Colonic mucosa (tissue), 4 donors: ENCODE measurements at regions not wholly inside any gene's neighbourhood (a gene's known extent, or its start where the extent isn't known, plus 50 kb on each side); places are given as distances from the start of the nearest gene placed in this dataset.

Experiments
- DNase-seq: peaks from one replicate; pipeline ENCODE4 v3.0.0-alpha.2; 2020
- H3K27ac ChIP-seq: fragments of 200-600 bp; one replicate; pipeline ENCODE4 v1.8.0; 2021
- H3K27me3 ChIP-seq: fragments of 200-600 bp; one replicate; pipeline ENCODE4 v1.8.0; 2021
- H3K36me3 ChIP-seq: fragments of 200-600 bp; one replicate; pipeline ENCODE4 v1.8.0; 2021
- H3K4me1 ChIP-seq: fragments of 200-600 bp; one replicate; pipeline ENCODE4 v1.8.0; 2021; ENCODE audit warnings: mild to moderate bottlenecking
- H3K4me3 ChIP-seq: fragments of 200-600 bp; one replicate; pipeline ENCODE4 v1.8.0; 2021
- H3K9ac ChIP-seq, 2 donors: one replicate each; pipeline ENCODE4 v1.7.0; 2013; ENCODE audit warnings: control low read depth in 2 of 2, low read depth in 2 of 2, low read length in 2 of 2
- H3K9me3 ChIP-seq: fragments of 200-600 bp; one replicate; pipeline ENCODE4 v1.8.0; 2021
- CTCF ChIP-seq: fragments of 200-600 bp; IDR thresholded peaks from one replicate; pipeline ENCODE4 v1.8.0; 2022; ENCODE audit warnings: antibody characterized with exemption, mild to moderate bottlenecking
- intact Hi-C: fragments of 100-400 bp; cut with DNase I; formaldehyde crosslinking; loops from one replicate; pipeline ENCODE4 v1.14.1; 2022
- donor health status: healthy.
- donor health status: DM: no; HTN: no; CAD: no.
- donor health status: DM: no; HTN: no; CAD: no.

- Histone ChIP-seq H3K36me3 (no peaks in the 10 kb centered on the region), H3K9me3 (no peaks in the 10 kb centered on the region), H3K9ac (no peak overlapping the region), H3K4me1 (no peaks in the 10 kb centered on the region), H3K4me3 (no peak overlapping the region), H3K27ac (no peak overlapping the region), H3K27me3 (no peaks in the 10 kb centered on the region)
- no peak for TF ChIP-seq CTCF
- DNase-seq, result no peak
- intact Hi-C loops, result no loop called here
Observed at GRCh38 chr7:24405002-24405401, 121.0 kb downstream of the NPY start.

- Histone ChIP-seq H3K27me3 (no peaks in the 10 kb centered on the region), H3K4me1 (no peaks in the 10 kb centered on the region), H3K27ac (no peak overlapping the region), H3K9me3 (no peaks in the 10 kb centered on the region), H3K9ac (no peak overlapping the region), H3K4me3 (no peak overlapping the region), H3K36me3 (no peaks in the 10 kb centered on the region)
- intact Hi-C loops, result no loop called here
- TF ChIP-seq CTCF, result no peak
- DNase-seq, result no peak
Observed at GRCh38 chr7:24406053-24406788, 122.2 kb downstream of the NPY start.

GRCh38 chr7:24406789-24407299, 122.9 kb downstream of the NPY start:
- no peaks in the 10 kb centered on the region for H3K36me3 ChIP-seq
- H3K27me3 ChIP-seq, result no peaks in the 10 kb centered on the region
- H3K9ac ChIP-seq, result no peak overlapping the region
- no peak overlapping the region for H3K4me3 ChIP-seq
- no peak for DNase-seq
- no peak overlapping the region for H3K27ac ChIP-seq
- no peak for TF ChIP-seq CTCF
- H3K4me1 ChIP-seq, result no peaks in the 10 kb centered on the region
- no peaks in the 10 kb centered on the region for H3K9me3 ChIP-seq
- intact Hi-C loops, result no loop called here

GRCh38 chr7:24407965-24408364, 124.0 kb downstream of the NPY start:
- no peak overlapping the region for H3K9ac ChIP-seq
- intact Hi-C loops, result no loop called here
- no peaks in the 10 kb centered on the region for H3K9me3 ChIP-seq
- no peak for DNase-seq
- H3K4me3 ChIP-seq, result no peak overlapping the region
- H3K4me1 ChIP-seq, result no peaks in the 10 kb centered on the region
- TF ChIP-seq CTCF, result no peak
- no peaks in the 10 kb centered on the region for H3K27me3 ChIP-seq
- no peak overlapping the region for H3K27ac ChIP-seq
- no peaks in the 10 kb centered on the region for H3K36me3 ChIP-seq

GRCh38 chr7:24408798-24409430, 124.9 kb downstream of the NPY start:
- Histone ChIP-seq H3K36me3 (no peaks in the 10 kb centered on the region), H3K27me3 (no peaks in the 10 kb centered on the region), H3K4me3 (no peak overlapping the region), H3K27ac (no peak overlapping the region), H3K9ac (no peak overlapping the region), H3K9me3 (no peaks in the 10 kb centered on the region), H3K4me1 (no peaks in the 10 kb centered on the region)
- intact Hi-C loops, result no loop called here
- no peak for DNase-seq
- TF ChIP-seq CTCF, result no peak
